ENCODE measurements at regions not wholly inside any gene's neighbourhood (a gene's known extent, or its start where the extent isn't known, plus 50 kb on each side); places are given as distances from the start of the nearest gene placed in this dataset.

GRCh38 chr2:204213588-204213987, 277.0 kb downstream of the ICOS start:
- no peaks in the 10 kb centered on the region; the same call in 1 of the 2 replicates for H3K9me2 ChIP-seq (ENCODE audit: insufficient read depth)
- no peaks in the 10 kb centered on the region for H3K79me2 ChIP-seq (ENCODE audit: insufficient read depth, low read length)
- POLR2A ChIA-PET, result no interaction called here
- H3K27me3 ChIP-seq (ENCODE audit: insufficient read depth, low read length), result no peaks in the 10 kb centered on the region
- no peak overlapping the region for H3K9ac ChIP-seq (ENCODE audit: low read length)
- H3K36me3 ChIP-seq (ENCODE audit: control insufficient read depth in 1 of 2, insufficient read depth in 2 of 2, low read length in 2 of 2), result no peaks in the 10 kb centered on the region
- no TSS peak for BruUV-seq (replicated peaks)
- ATAC-seq (no peak), DNase-seq (ENCODE audit: low read depth, low spot score) (no peak)
- no peak overlapping the region for H2AFZ ChIP-seq (ENCODE audit: low read depth, low read length, poor library complexity, severe bottlenecking)
- no peak overlapping the region for H3K27ac ChIP-seq (ENCODE audit: low read depth, low read length)
- H3K4me2 ChIP-seq (ENCODE audit: low read length), result no peak overlapping the region
- no peak for TF ChIP-seq ZFX (IDR thresholded peaks at IDR 0.05)
- no peak for TF ChIP-seq ZNF274 (IDR thresholded peaks at IDR 0.05; ENCODE audit: low read depth, low read length)
- no peak for TF ChIP-seq REST (IDR thresholded peaks at IDR 0.05; ENCODE audit: low read depth)
- TF ChIP-seq CTCF (IDR thresholded peaks at IDR 0.05 in 2 of 3, conservative IDR thresholded peaks at IDR 0.05 in 1 of 3; ENCODE audit: borderline replicate concordance in 1 of 3, insufficient read depth in 1 of 3, low read depth in 2 of 3, low read length in 2 of 3), result no peak
- no peak for TF ChIP-seq TCF7L2 (IDR thresholded peaks at IDR 0.05; ENCODE audit: borderline replicate concordance, extremely low read depth, insufficient read depth, insufficient read length)
- TF ChIP-seq CEBPB (IDR thresholded peaks at IDR 0.05; ENCODE audit: low read depth), result no peak
- TF ChIP-seq SIN3A (IDR thresholded peaks at IDR 0.05; ENCODE audit: low read depth), result no peak
- no peak for TF ChIP-seq MAX (IDR thresholded peaks at IDR 0.05)
- TF ChIP-seq POLR2A (IDR thresholded peaks at IDR 0.05; ENCODE audit: borderline replicate concordance, extremely low read depth, insufficient read depth, insufficient read length), result no peak
- TF ChIP-seq YY1 (IDR thresholded peaks at IDR 0.05; ENCODE audit: extremely low read depth, insufficient replicate concordance, low read depth, low read length), result no peak
- no peak for TF ChIP-seq SP1 (IDR thresholded peaks at IDR 0.05; ENCODE audit: low read depth)
- no peak for TF ChIP-seq RAD21 (IDR thresholded peaks at IDR 0.05; ENCODE audit: low read depth)
- no peak for TF ChIP-seq JUND (IDR thresholded peaks at IDR 0.05)
- H3K4me3 ChIP-seq (replicated peaks in 1 of 2; ENCODE audit: low read depth in 1 of 2, low read length in 2 of 2), result no peak overlapping the region
- CTCF ChIA-PET, result no interaction called here
- H3K4me1 ChIP-seq (ENCODE audit: control insufficient read depth in 1 of 2, insufficient read depth in 2 of 2, low read length in 2 of 2), result no peaks in the 10 kb centered on the region
- intact Hi-C loops (cut with micrococcal nuclease), result no loop called here
- RAD21 ChIA-PET (ENCODE audit: low non-redundant PET in 1 of 2, low total read pairs in 2 of 2, uncharacterized antibody in 2 of 2, unreplicated experiment in 2 of 2), result no interaction called here
- no peaks in the 10 kb centered on the region for H4K20me1 ChIP-seq (ENCODE audit: insufficient read depth)
- H3K9me3 ChIP-seq (ENCODE audit: control insufficient read depth in 1 of 2, insufficient read depth in 1 of 2, low read depth in 1 of 2, low read length in 2 of 2), result no peaks in the 10 kb centered on the region
